ENCODE measurements at regions not wholly inside any gene's neighbourhood (a gene's known extent, or its start where the extent isn't known, plus 50 kb on each side); places are given as distances from the start of the nearest gene placed in this dataset.

DNA sequence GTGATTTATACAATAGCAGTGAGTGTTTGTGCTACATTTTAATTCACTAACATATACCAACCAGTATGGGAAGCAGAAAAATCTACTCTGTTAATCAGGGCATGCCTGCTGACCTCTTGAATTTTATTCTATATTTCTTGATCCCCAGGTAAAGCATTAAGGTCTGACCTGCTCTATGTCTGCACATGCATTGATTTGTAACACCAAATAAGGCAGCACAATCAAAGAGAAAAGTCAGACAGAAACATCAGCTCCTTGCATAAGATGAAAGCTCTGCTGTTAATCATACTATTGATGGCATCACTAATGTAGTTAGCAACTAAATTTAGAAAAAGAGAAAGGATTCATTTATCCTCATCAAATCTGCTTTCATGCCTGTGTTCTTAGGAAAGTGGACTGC is 2744.8 kb upstream of the PCDH20 start:
- Histone ChIP-seq H4K20me1 (ENCODE audit: insufficient read depth) (no peaks in the 10 kb centered on the region), H3K4me1 (ENCODE audit: control insufficient read depth in 1 of 2, insufficient read depth in 2 of 2, low read length in 2 of 2) (no peaks in the 10 kb centered on the region), H3K4me2 (ENCODE audit: low read length) (no peak overlapping the region), H3K36me3 (ENCODE audit: control insufficient read depth in 1 of 2, insufficient read depth in 2 of 2, low read length in 2 of 2) (no peaks in the 10 kb centered on the region), H3K27ac (ENCODE audit: low read depth, low read length) (no peak overlapping the region), H3K9me3 (ENCODE audit: control insufficient read depth in 1 of 2, insufficient read depth in 1 of 2, low read depth in 1 of 2, low read length in 2 of 2) (no peaks in the 10 kb centered on the region), H3K27me3 (ENCODE audit: insufficient read depth, low read length) (no peaks in the 10 kb centered on the region), H3K9ac (ENCODE audit: low read length) (no peak overlapping the region), H3K4me3 (replicated peaks in 1 of 2; ENCODE audit: low read depth in 1 of 2, low read length in 2 of 2) (no peak overlapping the region), H3K9me2 (ENCODE audit: insufficient read depth) (no peaks in the 10 kb centered on the region), H3K79me2 (ENCODE audit: insufficient read depth, low read length) (no peaks in the 10 kb centered on the region), H2AFZ (ENCODE audit: low read depth, low read length, poor library complexity, severe bottlenecking) (no peak overlapping the region)
- ChIA-PET RAD21 (ENCODE audit: low non-redundant PET in 1 of 2, low total read pairs in 2 of 2, uncharacterized antibody in 2 of 2, unreplicated experiment in 2 of 2) (no interaction called here), POLR2A (no interaction called here), CTCF (no interaction called here)
- no peak for TF ChIP-seq FOSL1 (IDR thresholded peaks at IDR 0.05; ENCODE audit: low read depth)
- TF ChIP-seq, protein P1, sequence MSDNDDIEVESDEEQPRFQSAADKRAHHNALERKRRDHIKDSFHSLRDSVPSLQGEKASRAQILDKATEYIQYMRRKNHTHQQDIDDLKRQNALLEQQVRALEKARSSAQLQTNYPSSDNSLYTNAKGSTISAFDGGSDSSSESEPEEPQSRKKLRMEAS (IDR thresholded peaks at IDR 0.05) = no peak
- TF ChIP-seq, protein P2, sequence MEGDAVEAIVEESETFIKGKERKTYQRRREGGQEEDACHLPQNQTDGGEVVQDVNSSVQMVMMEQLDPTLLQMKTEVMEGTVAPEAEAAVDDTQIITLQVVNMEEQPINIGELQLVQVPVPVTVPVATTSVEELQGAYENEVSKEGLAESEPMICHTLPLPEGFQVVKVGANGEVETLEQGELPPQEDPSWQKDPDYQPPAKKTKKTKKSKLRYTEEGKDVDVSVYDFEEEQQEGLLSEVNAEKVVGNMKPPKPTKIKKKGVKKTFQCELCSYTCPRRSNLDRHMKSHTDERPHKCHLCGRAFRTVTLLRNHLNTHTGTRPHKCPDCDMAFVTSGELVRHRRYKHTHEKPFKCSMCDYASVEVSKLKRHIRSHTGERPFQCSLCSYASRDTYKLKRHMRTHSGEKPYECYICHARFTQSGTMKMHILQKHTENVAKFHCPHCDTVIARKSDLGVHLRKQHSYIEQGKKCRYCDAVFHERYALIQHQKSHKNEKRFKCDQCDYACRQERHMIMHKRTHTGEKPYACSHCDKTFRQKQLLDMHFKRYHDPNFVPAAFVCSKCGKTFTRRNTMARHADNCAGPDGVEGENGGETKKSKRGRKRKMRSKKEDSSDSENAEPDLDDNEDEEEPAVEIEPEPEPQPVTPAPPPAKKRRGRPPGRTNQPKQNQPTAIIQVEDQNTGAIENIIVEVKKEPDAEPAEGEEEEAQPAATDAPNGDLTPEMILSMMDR (IDR thresholded peaks at IDR 0.05 in 2 of 3, conservative IDR thresholded peaks at IDR 0.05 in 1 of 3; ENCODE audit: borderline replicate concordance in 1 of 3, insufficient read depth in 1 of 3, low read depth in 2 of 3, low read length in 2 of 3) = no peak
- TF ChIP-seq TCF7L2 (IDR thresholded peaks at IDR 0.05; ENCODE audit: borderline replicate concordance, extremely low read depth, insufficient read depth, insufficient read length) = no peak
- TF ChIP-seq, protein P3, sequence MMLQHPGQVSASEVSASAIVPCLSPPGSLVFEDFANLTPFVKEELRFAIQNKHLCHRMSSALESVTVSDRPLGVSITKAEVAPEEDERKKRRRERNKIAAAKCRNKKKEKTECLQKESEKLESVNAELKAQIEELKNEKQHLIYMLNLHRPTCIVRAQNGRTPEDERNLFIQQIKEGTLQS (IDR thresholded peaks at IDR 0.05) = no peak
- TF ChIP-seq SIN3A (IDR thresholded peaks at IDR 0.05; ENCODE audit: low read depth) = no peak
- no peak for TF ChIP-seq EGR1 (IDR thresholded peaks at IDR 0.05; ENCODE audit: low read depth)
- BruUV-seq (replicated peaks) = no TSS peak
- no peak for ATAC-seq
- DNase-seq (ENCODE audit: low read depth, low spot score) = no peak
- intact Hi-C loops (cut with micrococcal nuclease) = no loop called here

- ChIA-PET POLR2A (no interaction called here), CTCF (no interaction called here), RAD21 (ENCODE audit: low non-redundant PET in 1 of 2, low total read pairs in 2 of 2, uncharacterized antibody in 2 of 2, unreplicated experiment in 2 of 2) (no interaction called here)
- Histone ChIP-seq H3K36me3 (ENCODE audit: control insufficient read depth in 1 of 2, insufficient read depth in 2 of 2, low read length in 2 of 2) (no peaks in the 10 kb centered on the region), H2AFZ (ENCODE audit: low read depth, low read length, poor library complexity, severe bottlenecking) (no peak overlapping the region), H3K9ac (ENCODE audit: low read length) (no peak overlapping the region), H3K79me2 (ENCODE audit: insufficient read depth, low read length) (no peaks in the 10 kb centered on the region), H3K4me2 (ENCODE audit: low read length) (no peak overlapping the region), H3K4me3 (replicated peaks in 1 of 2; ENCODE audit: low read depth in 1 of 2, low read length in 2 of 2) (no peak overlapping the region), H3K4me1 (ENCODE audit: control insufficient read depth in 1 of 2, insufficient read depth in 2 of 2, low read length in 2 of 2) (no peaks in the 10 kb centered on the region), H3K9me2 (ENCODE audit: insufficient read depth) (no peaks in the 10 kb centered on the region), H3K27ac (ENCODE audit: low read depth, low read length) (no peak overlapping the region), H3K27me3 (ENCODE audit: insufficient read depth, low read length) (no peaks in the 10 kb centered on the region), H4K20me1 (ENCODE audit: insufficient read depth) (no peaks in the 10 kb centered on the region), H3K9me3 (ENCODE audit: control insufficient read depth in 1 of 2, insufficient read depth in 1 of 2, low read depth in 1 of 2, low read length in 2 of 2) (no peaks in the 10 kb centered on the region)
- DNase-seq (ENCODE audit: low read depth, low spot score) (no peak), ATAC-seq (no peak)
- TF ChIP-seq JUND (IDR thresholded peaks at IDR 0.05) (no peak), TCF7L2 (IDR thresholded peaks at IDR 0.05; ENCODE audit: borderline replicate concordance, extremely low read depth, insufficient read depth, insufficient read length) (no peak), SRF (IDR thresholded peaks at IDR 0.05; ENCODE audit: low read depth) (no peak), SIN3A (IDR thresholded peaks at IDR 0.05; ENCODE audit: low read depth) (no peak), FOSL1 (IDR thresholded peaks at IDR 0.05; ENCODE audit: low read depth) (no peak), POLR2AphosphoS5 (IDR thresholded peaks at IDR 0.05; ENCODE audit: low read depth, low read length) (no peak)
- TF ChIP-seq, protein P1 (IDR thresholded peaks at IDR 0.05) = no peak
- TF ChIP-seq, protein P4, sequence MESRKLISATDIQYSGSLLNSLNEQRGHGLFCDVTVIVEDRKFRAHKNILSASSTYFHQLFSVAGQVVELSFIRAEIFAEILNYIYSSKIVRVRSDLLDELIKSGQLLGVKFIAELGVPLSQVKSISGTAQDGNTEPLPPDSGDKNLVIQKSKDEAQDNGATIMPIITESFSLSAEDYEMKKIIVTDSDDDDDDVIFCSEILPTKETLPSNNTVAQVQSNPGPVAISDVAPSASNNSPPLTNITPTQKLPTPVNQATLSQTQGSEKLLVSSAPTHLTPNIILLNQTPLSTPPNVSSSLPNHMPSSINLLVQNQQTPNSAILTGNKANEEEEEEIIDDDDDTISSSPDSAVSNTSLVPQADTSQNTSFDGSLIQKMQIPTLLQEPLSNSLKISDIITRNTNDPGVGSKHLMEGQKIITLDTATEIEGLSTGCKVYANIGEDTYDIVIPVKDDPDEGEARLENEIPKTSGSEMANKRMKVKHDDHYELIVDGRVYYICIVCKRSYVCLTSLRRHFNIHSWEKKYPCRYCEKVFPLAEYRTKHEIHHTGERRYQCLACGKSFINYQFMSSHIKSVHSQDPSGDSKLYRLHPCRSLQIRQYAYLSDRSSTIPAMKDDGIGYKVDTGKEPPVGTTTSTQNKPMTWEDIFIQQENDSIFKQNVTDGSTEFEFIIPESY (IDR thresholded peaks at IDR 0.05; ENCODE audit: extremely low read depth, insufficient replicate concordance, low read length) = no peak
- intact Hi-C loops (cut with micrococcal nuclease) = loop anchor here (10.0 kb wide), 1 partner anchor 1476 kb away; no protein-coding TSS in a partner anchor
- no TSS peak for BruUV-seq (replicated peaks)
Observed at GRCh38 chr13:64158908-64159307, 2743.3 kb upstream of the PCDH20 start.

Measured in HCT116 (cell line).